ENCODE measurements at regions not wholly inside any gene's neighbourhood (a gene's known extent, or its start where the extent isn't known, plus 50 kb on each side); places are given as distances from the start of the nearest gene placed in this dataset.

DNA sequence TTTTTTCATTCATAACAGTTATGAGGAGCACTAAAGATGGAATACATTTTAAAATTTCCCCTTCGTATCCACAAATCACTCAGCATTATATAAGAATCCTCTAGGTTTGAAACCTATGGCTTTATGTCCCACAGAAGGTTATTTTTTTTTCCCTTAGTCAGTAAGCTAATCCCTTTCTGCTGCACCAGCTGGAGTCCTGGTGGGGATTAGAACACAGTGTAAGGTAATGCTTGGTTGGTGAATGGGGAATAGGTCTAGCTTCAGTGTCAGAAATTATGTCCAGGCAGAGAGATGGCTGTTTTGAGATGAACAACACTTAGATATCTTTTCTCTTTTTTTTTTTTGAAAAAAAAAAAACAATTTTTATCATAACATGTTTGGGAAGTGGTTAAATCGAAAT is 116.6 kb downstream of the RASGEF1B start:
- H4K8ac ChIP-seq (ENCODE audit: low read depth in 2 of 2, low read length in 2 of 2) = no peak overlapping the region
- in situ Hi-C loops (cut with MboI; ENCODE audit: low sequenced_read_pairs) = loop anchor here (10.0 kb wide), 1 partner anchor 980 kb away; no protein-coding TSS in a partner anchor
- ATAC-seq (ENCODE audit: low read depth) = no peak
- intact Hi-C loops (cut with micrococcal nuclease) = no loop called here
- H2BK5ac ChIP-seq (ENCODE audit: low read depth, low read length, poor library complexity, severe bottlenecking) = no peak overlapping the region
- no peak overlapping the region for H3K4me2 ChIP-seq (ENCODE audit: low read depth, low read length)
- no peak overlapping the region for H3K56ac ChIP-seq (ENCODE audit: extremely low read depth, insufficient read depth, low read length)
- DNase-seq = no peak
- H2AK5ac ChIP-seq (ENCODE audit: low read depth, low read length) = no peak overlapping the region
- TF ChIP-seq MAFK (IDR thresholded peaks at IDR 0.05; ENCODE audit: low read depth, low read length) (no peak), MXI1 (IDR thresholded peaks at IDR 0.05; ENCODE audit: borderline replicate concordance, low read depth, low read length) (no peak)
- H4K5ac ChIP-seq (ENCODE audit: low read depth, low read length) = no peak overlapping the region
- no peak overlapping the region for H3K4ac ChIP-seq (ENCODE audit: low read depth, low read length)
- H2BK20ac ChIP-seq (ENCODE audit: low read depth, low read length) = no peak overlapping the region
- no peak overlapping the region for H3K9ac ChIP-seq (ENCODE audit: low read depth, low read length)
- WGBS, 2 experiments (ENCODE audit: extremely low coverage in 2 of 2, insufficient read length in 1 of 2) = no CpG with 5 or more reads among the region's 2 CpGs
- H4K91ac ChIP-seq (ENCODE audit: insufficient read depth, low read depth, low read length) = no peak overlapping the region
- H3K4me1 ChIP-seq (ENCODE audit: control insufficient read depth, insufficient read depth, low read length) = peaks cover 9% of the 10 kb centered on the region
- dilution Hi-C loops (cut with HindIII; ENCODE audit: low sequenced_read_pairs, unreplicated experiment) = no loop called here
- no peaks in the 10 kb centered on the region for H3K79me1 ChIP-seq (ENCODE audit: low read depth in 1 of 2, low read length in 2 of 2)
- CTCF ChIA-PET = interaction anchor here (1.2 kb wide), 1 partner anchor 285 kb away, joined by 5 read pairs; no protein-coding TSS in a partner anchor
- H3K36me3 ChIP-seq (ENCODE audit: control insufficient read depth, insufficient read depth, low read length) = no peaks in the 10 kb centered on the region
- H3K14ac ChIP-seq (replicated peaks; ENCODE audit: low read depth, low read length) = no peak overlapping the region
- H3K27ac ChIP-seq (ENCODE audit: insufficient read depth, low read length) = no peak overlapping the region
- no peak overlapping the region for H3K4me3 ChIP-seq (ENCODE audit: insufficient read depth, low read depth, low read length)
- no peaks in the 10 kb centered on the region for H3K27me3 ChIP-seq (ENCODE audit: control insufficient read depth, insufficient read depth, low read length)
- no TSS peak for BruUV-seq (replicated peaks)
- H3K9me1 ChIP-seq (ENCODE audit: insufficient read depth, low read length) = peaks cover 9% of the 10 kb centered on the region
- H3K18ac ChIP-seq (ENCODE audit: low read depth, low read length) = no peak overlapping the region
- H2BK120ac ChIP-seq (ENCODE audit: low read depth, low read length) = no peak overlapping the region
- no peak overlapping the region for H2AFZ ChIP-seq (replicated peaks; ENCODE audit: low read length, poor library complexity)
- no peak overlapping the region for H2AK9ac ChIP-seq (replicated peaks; ENCODE audit: low read depth, low read length, poor library complexity)
- no peak overlapping the region for H2BK15ac ChIP-seq (ENCODE audit: low read depth, low read length)
- no peaks in the 10 kb centered on the region for H4K20me1 ChIP-seq (ENCODE audit: insufficient read depth, low read length)
- POLR2A ChIA-PET (ENCODE audit: unreplicated experiment) = no interaction called here
- no peaks in the 10 kb centered on the region for H3K9me3 ChIP-seq (ENCODE audit: control insufficient read depth, insufficient read depth, low read length)
- no peak overlapping the region for H3K23ac ChIP-seq (ENCODE audit: low read depth, low read length)
